DMS53 treated with DMSO at 0.1 percent for 48 hours (cell line): ENCODE measurements at regions not wholly inside any gene's neighbourhood (a gene's known extent, or its start where the extent isn't known, plus 50 kb on each side); places are given as distances from the start of the nearest gene placed in this dataset.

Experiments used
- DNase-seq: peaks from one replicate; lab custom pipeline; 2025; ENCODE audit not compliant: unreplicated experiment; lab: John Stamatoyannopoulos, UW

DNA sequence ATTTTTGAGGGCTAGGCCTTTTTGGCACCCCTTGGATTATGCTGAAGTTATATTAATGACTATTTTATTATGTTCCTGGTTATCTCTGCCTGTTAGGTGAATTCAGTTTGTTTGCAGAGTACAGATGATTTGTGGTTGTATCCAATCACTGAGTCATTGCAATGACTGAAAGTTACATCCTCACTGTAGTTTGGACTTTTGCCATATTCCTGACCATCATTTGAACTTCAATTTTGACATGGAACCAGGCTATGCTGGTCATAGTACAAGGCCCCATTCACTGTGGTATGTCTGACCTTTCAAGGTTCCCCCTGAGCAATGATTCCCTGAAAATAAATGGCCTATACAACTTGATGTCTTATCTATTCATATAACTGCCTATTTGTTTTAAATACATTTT is 621.0 kb downstream of the CCER1 start:
- no peak for DNase-seq

- DNase-seq: no peak
Observed at GRCh38 chr12:90333424-90333823, 621.6 kb downstream of the CCER1 start.

GRCh38 chr12:90331821-90332220 is 623.2 kb downstream of the CCER1 start:
- no peak for DNase-seq

DNA sequence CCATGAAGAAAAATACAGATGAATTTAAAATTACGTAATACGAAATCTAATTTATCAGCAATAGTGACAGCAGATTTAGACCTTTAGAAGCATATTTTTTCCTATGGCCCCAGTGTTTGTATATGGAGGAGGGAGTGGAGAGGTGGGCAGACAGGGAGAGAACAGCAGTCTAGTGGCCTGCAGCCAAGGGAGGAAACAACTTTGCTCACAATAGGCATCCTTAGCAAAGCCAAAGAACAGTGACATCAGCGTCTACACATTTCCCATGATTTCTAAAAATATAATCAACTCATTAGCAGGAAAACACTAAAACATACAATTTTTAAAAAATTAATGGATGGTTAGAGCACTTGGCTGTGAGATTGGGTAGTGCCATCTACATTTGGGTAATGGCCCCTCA is 622.6 kb upstream of the ATP2B1 start:
- no peak for DNase-seq

DNA sequence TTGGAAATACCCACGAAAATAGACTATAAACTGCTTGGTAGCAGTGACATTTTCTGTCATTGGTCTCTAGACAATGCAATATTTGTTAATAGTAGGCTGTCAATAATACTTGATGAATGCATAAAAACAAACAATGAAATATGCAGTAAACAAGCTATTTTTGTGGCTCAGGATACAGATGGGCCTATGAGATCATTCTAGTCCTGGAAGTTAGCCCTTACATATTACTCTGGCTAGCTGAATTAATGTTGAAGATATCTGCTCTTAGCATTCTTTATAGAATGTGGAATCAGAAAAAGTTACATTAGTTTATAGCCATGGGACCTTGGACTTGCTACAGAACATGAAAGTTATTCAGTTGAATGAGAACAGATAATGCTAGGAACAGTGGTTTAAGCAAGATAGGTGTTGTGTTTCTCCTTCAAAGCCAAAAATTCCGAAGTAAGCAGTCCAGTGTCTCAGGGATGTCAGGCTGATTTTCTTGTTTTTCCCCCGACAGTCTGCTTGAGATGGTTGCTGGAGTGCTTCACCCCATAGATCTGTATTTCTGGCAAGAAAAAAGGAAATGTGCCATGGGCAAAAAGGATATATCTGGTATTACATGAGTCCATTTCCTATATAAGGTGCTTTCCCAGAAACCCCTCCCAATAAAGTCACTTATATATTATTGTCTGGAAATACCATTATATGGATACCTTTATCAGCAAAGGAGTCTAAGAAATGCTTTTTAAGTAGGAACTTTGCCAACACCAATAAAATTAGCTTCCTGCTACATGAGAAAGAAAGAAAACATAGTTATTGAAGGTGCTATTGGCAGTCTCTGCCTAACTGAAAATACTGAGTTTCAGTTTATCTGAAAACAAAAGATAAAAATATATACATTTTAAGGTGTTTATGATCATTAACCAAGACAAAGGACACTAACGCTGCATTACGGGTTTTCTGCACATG is 619.4 kb upstream of the ATP2B1 start:
- no peak for DNase-seq

- no peak for DNase-seq
Observed at GRCh38 chr12:90323217-90323616, 614.6 kb upstream of the ATP2B1 start.

DNA sequence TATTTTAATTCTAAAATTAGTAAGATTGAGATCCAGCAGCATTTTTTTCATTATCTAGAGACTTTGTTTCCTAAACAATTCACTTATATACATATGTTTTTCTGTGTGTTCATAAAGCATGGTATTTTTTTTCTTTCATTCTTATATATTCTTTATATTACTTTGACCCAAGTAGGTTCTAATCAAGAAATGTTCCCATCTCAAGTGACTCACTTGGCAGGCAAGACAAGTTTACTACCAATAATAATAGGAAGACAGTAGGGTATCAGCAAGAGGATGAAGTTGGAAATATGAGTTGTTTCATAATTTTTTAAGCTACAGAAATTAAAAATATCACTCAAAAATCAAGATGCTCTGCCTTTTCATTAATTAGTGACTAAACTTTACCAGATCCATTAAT is 613.4 kb upstream of the ATP2B1 start:
- DNase-seq: no peak

GRCh38 chr12:90321369-90321768 is 612.7 kb upstream of the ATP2B1 start:
- no peak for DNase-seq

DNA sequence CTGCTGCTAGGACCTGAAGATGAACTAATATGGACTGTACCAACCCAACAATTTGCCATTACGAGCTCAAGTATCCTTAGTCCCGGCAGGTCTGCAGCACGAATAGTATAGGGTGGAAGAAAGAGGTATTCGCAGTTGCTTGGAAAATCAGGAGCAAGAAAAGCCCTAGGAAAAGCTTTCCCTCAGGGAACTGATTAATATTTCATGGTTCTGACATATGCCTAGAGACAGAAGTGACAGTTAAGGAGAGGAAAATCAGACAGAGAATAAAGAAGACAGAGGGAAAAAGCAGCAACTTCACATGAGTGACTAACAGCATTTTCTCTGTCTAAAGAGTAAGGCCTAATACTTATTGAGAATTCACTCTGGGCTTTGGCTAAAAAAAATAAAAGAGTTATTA is 602.9 kb upstream of the ATP2B1 start:
- no peak for DNase-seq

DNA sequence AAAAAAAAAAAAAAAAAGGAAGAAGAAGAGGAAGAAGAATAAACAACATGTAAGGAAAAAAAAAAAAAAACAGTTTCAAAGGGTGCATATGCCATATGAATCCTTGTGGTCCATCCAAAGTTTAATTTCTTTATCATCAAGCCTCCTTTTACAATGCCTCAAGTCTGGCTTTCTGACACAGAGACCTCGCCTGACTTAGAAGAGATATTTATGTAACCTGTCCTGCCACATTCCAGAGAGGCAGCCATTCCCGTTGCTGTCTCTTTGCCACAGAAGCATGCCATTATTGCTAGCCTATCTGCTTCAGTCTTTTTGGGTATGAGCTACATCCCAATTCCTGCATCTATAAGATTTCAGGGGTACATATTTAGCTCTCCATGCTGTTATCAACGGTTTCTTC is 596.7 kb upstream of the ATP2B1 start:
- peak; percentile 39 for DNase-seq

GRCh38 chr12:90304231-90304630 is 595.6 kb upstream of the ATP2B1 start:
- no peak for DNase-seq

DNA sequence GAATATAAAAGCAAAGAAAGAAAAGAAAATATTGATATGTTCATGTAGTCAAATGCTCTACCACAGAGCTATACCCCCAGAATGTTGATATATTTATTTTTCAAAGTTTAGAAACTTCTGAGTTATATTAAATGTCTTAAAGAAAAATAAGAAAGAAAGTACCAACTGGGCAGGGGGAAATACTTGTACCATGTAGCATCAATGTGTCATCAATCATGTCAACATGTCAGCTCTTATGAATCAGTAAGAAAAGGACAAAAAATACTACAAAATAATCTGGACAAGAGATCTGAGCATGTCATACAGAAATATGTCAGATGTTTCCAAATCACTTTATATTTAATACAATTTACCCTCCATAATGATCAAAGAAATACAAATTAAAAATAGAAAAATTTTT is 595.1 kb upstream of the ATP2B1 start:
- no peak for DNase-seq

DNA sequence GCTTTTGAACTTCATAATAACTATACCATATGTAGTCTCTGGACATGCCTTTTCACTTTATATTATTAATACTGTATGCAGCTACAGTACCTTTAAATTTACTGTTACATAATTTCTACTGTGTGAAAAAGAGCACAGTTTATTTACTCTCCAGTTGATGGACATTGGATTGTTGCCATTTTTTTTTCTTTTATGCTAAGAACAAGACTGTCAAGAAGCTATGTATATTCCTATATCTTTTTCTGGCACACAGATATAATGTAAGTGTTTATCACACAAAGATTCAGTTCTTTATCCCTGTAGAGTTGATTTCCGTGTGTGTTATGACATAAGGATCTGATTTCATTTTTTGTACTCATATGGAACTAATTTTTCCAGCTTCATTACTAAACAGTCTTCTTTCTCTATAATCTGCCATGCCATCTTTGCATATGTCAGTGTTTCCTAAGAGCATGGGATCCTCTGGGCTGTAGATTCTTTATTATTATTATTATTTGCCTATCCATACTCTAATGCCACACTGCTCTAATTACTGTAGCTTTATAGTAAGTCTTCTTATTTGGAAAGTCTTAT is 593.0 kb upstream of the ATP2B1 start:
- peak; percentile 23 for DNase-seq

GRCh38 chr12:90301095-90301494 is 592.5 kb upstream of the ATP2B1 start:
- no peak for DNase-seq

DNA sequence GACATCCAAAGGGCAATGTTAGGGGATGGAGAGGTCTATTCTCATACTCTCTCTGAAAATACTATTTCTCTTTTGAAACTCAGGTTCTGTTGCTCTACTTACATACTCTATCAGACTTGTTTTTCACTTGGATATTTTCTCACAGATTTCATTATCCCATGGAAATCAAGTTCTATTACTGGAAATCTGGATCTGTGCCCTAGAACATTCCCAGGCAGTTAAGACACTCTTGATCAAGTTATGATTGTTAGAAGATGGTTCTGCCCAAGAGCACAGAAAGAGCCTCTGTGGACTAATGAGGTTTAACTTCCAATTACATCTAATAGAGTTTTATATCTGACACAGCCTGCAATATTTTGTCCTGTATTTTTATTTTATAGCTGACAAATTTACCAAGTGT is 591.0 kb upstream of the ATP2B1 start:
- no peak for DNase-seq

DNA sequence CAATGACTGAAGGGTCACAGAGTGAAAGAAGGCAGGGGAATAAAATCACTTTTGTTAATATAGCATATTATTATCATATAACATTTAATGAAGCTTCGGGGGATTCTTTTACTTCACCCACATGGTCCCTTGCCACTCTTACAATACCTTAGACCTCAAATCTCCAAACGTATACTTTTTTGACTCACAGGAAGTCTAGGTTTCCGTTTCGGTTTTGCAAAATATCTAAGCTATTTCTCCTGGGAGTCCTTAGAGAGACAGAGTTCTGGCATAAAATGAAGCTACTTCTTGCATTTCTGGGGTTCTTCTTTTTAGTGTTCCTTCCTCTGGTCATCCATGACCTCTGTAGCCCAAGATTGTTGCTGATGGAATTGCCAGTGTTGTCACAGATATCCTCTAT is 590.5 kb upstream of the ATP2B1 start:
- DNase-seq: no peak

GRCh38 chr12:90298289-90298948 is 589.8 kb upstream of the ATP2B1 start:
- no peak for DNase-seq

DNA sequence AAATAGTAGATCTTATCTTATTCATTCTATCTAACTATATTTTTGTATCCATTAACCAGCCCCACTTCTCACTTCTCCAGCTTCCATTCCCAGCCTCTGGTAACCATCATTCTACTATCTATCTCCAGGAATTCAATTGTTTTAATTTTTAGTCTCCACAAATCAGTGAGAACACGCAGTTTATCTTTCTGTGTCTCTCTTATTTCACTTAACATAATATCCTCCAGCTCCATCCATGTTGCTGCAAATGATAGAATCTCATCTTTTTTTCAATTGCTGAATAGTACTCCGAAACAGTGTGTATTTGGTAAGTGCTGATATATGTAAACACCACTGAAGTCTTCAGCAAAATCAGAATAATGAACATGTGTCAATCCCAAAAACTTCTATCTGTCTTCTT is 587.2 kb upstream of the ATP2B1 start:
- DNase-seq: no peak

- no peak for DNase-seq
Observed at GRCh38 chr12:90292183-90292582, 583.5 kb upstream of the ATP2B1 start.

DNA sequence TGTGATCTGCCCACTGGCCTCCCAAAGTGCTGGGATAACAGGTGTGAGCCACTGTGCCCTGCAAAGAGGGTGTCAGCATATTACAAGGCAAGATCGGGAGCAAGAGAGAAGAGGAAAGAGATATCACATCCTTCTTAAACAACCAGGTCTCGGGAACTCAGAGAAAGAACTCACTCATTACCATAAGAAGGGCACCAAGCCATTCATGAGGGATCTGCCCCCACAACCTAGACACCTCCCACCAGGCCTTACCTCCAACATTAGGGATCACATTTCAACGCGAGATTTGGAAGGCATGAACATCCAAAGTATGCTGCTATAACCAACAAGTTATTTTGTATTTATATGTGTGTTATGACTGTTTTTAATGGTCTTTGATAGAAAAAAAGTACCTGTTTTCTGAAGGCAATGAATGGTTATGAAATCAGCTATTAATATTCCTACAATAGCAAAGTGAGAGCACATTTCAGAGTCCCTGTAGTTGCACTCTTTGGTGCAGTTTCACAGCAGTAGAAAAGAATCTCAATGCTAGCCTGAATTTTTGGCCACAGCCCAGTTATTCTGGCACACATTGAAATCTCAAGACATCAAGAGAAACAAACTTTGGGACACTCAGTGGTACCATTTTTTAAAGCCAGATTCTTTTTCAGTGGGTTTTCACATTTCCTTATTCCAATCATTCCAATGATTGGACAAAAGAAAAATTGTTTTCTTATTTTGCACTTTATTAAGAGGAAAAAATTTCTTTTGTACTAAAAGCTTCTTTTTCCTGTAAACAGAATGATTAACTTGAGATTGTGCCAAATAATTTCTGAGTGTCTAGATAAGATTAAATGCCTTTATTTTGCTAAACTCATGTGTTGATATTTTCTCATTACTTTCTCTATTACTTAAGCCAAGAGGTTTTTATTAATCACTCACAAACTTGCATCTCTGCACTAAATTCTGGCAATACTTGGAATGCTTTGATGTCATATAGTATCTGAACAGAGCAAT is 582.6 kb upstream of the ATP2B1 start:
- DNase-seq: no peak

DNA sequence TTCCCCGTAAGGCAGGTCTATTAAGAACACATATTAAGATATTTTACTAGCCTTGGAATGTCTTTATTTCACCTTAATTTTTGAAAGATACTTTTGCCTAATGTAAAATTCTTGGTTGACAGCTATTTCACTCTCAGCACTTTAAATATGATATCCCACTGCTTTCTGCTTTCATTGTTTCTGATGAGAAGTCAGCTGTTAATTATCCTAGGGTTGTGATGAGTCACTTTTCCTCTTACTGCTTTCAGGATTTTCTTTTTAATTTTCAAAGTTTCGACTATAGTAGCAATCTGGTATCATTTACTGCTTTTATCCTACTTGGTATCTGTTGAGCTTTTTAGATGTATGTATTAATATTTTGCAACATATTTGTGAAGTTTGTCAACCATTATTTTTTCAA is 578.9 kb upstream of the ATP2B1 start:
- DNase-seq: peak; percentile 9
